GM23338 (cell line): ENCODE measurements at regions not wholly inside any gene's neighbourhood (a gene's known extent, or its start where the extent isn't known, plus 50 kb on each side); places are given as distances from the start of the nearest gene placed in this dataset.

Experiments
- ATAC-seq: fragments of 200-7000 bp; cut with Tn5 transposase; 3 replicates; pipeline ENCODE4 v1.9.1; 2020
- DNase-seq: peaks from one replicate; pipeline ENCODE4 v3.0.0-alpha.2; 2015; ENCODE audit warnings: low spot score
- H2AFZ ChIP-seq: fragments of 200-600 bp; sonication (generic); 2 replicates; pipeline ENCODE4 v1.8.0; 2016; ENCODE audit warnings: antibody characterized with exemption, mild to moderate bottlenecking, moderate library complexity
- H3F3A ChIP-seq: fragments of 200-600 bp; sonication (generic); replicated peaks from 2 replicates; pipeline ENCODE4 v1.8.0; 2017; ENCODE audit warnings: antibody characterized with exemption, mixed run types, low read depth
- H3K27ac ChIP-seq: fragments of 200-600 bp; sonication (generic); 2 replicates; pipeline ENCODE4 v1.6.1; 2016; ENCODE audit warnings: low read depth
- H3K27me3 ChIP-seq: fragments of 200-600 bp; sonication (generic); 2 replicates; pipeline ENCODE4 v1.8.0; 2016; ENCODE audit warnings: mild to moderate bottlenecking, mixed run types, moderate library complexity; ENCODE audit not compliant: insufficient read depth
- H3K36me3 ChIP-seq: fragments of 200-600 bp; sonication (generic); 2 replicates; pipeline ENCODE4 v1.8.0; 2016; ENCODE audit warnings: mild to moderate bottlenecking; ENCODE audit not compliant: insufficient read depth
- H3K4me1 ChIP-seq: fragments of 200-600 bp; sonication (generic); 2 replicates; pipeline ENCODE4 v1.8.0; 2016; ENCODE audit warnings: mild to moderate bottlenecking, moderate library complexity; ENCODE audit not compliant: insufficient read depth
- H3K4me2 ChIP-seq: fragments of 200-600 bp; sonication (generic); 2 replicates; pipeline ENCODE4 v1.7.1; 2017; ENCODE audit warnings: mixed run types
- H3K4me3 ChIP-seq: fragments of 200-600 bp; sonication (generic); 2 replicates; pipeline ENCODE4 v1.6.1; 2016; ENCODE audit warnings: mixed run types
- H3K79me2 ChIP-seq: fragments of 200-600 bp; sonication (generic); replicated peaks from 2 replicates; pipeline ENCODE4 v1.8.0; 2017; ENCODE audit warnings: mild to moderate bottlenecking; ENCODE audit not compliant: insufficient read depth
- H3K9me2 ChIP-seq: fragments of 200-600 bp; sonication (generic); 2 replicates; pipeline ENCODE4 v1.8.0; 2017; ENCODE audit not compliant: insufficient read depth
- H4K20me1 ChIP-seq: fragments of 200-600 bp; sonication (generic); replicated peaks from 2 replicates; pipeline ENCODE4 v1.8.0; 2017; ENCODE audit warnings: mild to moderate bottlenecking; ENCODE audit not compliant: insufficient read depth
- H3K27ac Mint-ChIP-seq: 2 replicates; pipeline ENCODE4 v1.8.0; 2020; ENCODE audit warnings: inconsistent platforms, mild to moderate bottlenecking, moderate library complexity, mixed read lengths
- H3K27me3 Mint-ChIP-seq: 3 replicates; pipeline ENCODE4 v1.8.0; 2022; ENCODE audit warnings: low read depth, mild to moderate bottlenecking, moderate library complexity, mixed read lengths, inconsistent platforms; ENCODE audit not compliant: insufficient read depth, poor library complexity
- H3K36me3 Mint-ChIP-seq: 3 replicates; pipeline ENCODE4 v1.8.0; 2021; ENCODE audit warnings: low read depth, mild to moderate bottlenecking, inconsistent platforms, moderate library complexity, mixed read lengths
- H3K4me1 Mint-ChIP-seq: 3 replicates; pipeline ENCODE4 v1.8.0; 2020; ENCODE audit warnings: mild to moderate bottlenecking, inconsistent platforms, mixed read lengths
- H3K4me3 Mint-ChIP-seq: 3 replicates; pipeline ENCODE4 v1.8.0; 2021; ENCODE audit warnings: moderate library complexity, mild to moderate bottlenecking, inconsistent platforms, mixed read lengths
- H3K9me3 Mint-ChIP-seq: 3 replicates; pipeline ENCODE4 v1.8.0; 2020; ENCODE audit warnings: moderate library complexity, mild to moderate bottlenecking, inconsistent platforms, mixed read lengths
- CTCF ChIP-seq, 2 experiments: fragments of 200-600 bp in 1 of 2; sonication (generic) in 1 of 2; conservative IDR thresholded peaks; 2 replicates each; pipeline versions ENCODE4 v1.5.1 to v1.6.1; 2016 to 2017; ENCODE audit warnings: antibody characterized with exemption in 2 of 2, low read depth in 2 of 2, mild to moderate bottlenecking in 2 of 2, moderate library complexity in 1 of 2
- ETS1 ChIP-seq: IDR thresholded peaks from 2 replicates; pipeline ENCODE4 v1.6.1; 2016; ENCODE audit warnings: antibody characterized with exemption
- EZH2 ChIP-seq: fragments of 200-600 bp; sonication (generic); IDR thresholded peaks from one replicate; pipeline ENCODE4 v1.8.0; 2017; ENCODE audit warnings: antibody characterized with exemption, mild to moderate bottlenecking, low read depth; ENCODE audit not compliant: unreplicated experiment
- EZH2phosphoT487 ChIP-seq: fragments of 200-600 bp; sonication (generic); IDR thresholded peaks from one replicate; pipeline ENCODE4 v1.8.1; 2018; ENCODE audit warnings: antibody characterized with exemption; ENCODE audit not compliant: unreplicated experiment
- JUNB ChIP-seq: IDR thresholded peaks from one replicate; pipeline ENCODE4 v1.6.1; 2016; ENCODE audit warnings: antibody characterized with exemption; ENCODE audit not compliant: unreplicated experiment
- NANOG ChIP-seq: IDR thresholded peaks from 2 replicates; pipeline ENCODE4 v1.6.1; 2016; ENCODE audit warnings: antibody characterized with exemption, borderline replicate concordance
- POLR2AphosphoS5 ChIP-seq: IDR thresholded peaks from 2 replicates; pipeline ENCODE4 v1.6.1; 2016; ENCODE audit warnings: antibody characterized with exemption, low read depth
- REST ChIP-seq: IDR thresholded peaks from one replicate; pipeline ENCODE4 v1.6.1; 2018; ENCODE audit warnings: antibody characterized with exemption; ENCODE audit not compliant: unreplicated experiment
- STAT1 ChIP-seq: IDR thresholded peaks from one replicate; pipeline ENCODE4 v1.6.1; 2016; ENCODE audit warnings: antibody characterized with exemption; ENCODE audit not compliant: unreplicated experiment
- ZNF114 ChIP-seq: fragments of 250-450 bp; sonication (Bioruptor Pico); IDR thresholded peaks from 2 replicates; pipeline ENCODE4 v1.5.0; 2020; ENCODE audit warnings: mild to moderate bottlenecking, moderate library complexity
- ZNF331 ChIP-seq: fragments of 250-450 bp; sonication (Bioruptor Pico); IDR thresholded peaks from 2 replicates; pipeline ENCODE4 v1.5.0; 2020; ENCODE audit warnings: low read depth, mild to moderate bottlenecking, moderate library complexity

GRCh38 chr6:141758430-141758829 lies 374.3 kb upstream of the GJE1 start (continued):
- TF ChIP-seq ETS1 (no peak), CTCF (conservative IDR thresholded peaks at IDR 0.05; ENCODE audit: low read depth in 2 of 2) (no peak), EZH2 (no peak), ZNF114 (CRISPR knock-in tag) (no peak), JUNB (no peak), EZH2phosphoT487 (no peak)

- Histone ChIP-seq H3K4me3 (no peak overlapping the region), H3K27me3 (no peaks in the 10 kb centered on the region), H3K27ac (no peak overlapping the region), H3K79me2 (no peaks in the 10 kb centered on the region), H3K9me2 (no peaks in the 10 kb centered on the region), H4K20me1 (no peaks in the 10 kb centered on the region), H3K4me2 (no peak overlapping the region), H2AFZ (no peak overlapping the region), H3F3A (no peaks in the 10 kb centered on the region), H3K36me3 (no peaks in the 10 kb centered on the region; the same call in 1 of the 2 replicates), H3K4me1 (no peaks in the 10 kb centered on the region)
- DNase-seq (no peak), ATAC-seq (no peak)
- H3K27ac Mint-ChIP-seq = no peak overlapping the region
- no peak overlapping the region for H3K4me3 Mint-ChIP-seq
- no peaks in the 10 kb centered on the region for H3K36me3 Mint-ChIP-seq
- H3K27me3 Mint-ChIP-seq = no peaks in the 10 kb centered on the region
- H3K9me3 Mint-ChIP-seq = no peaks in the 10 kb centered on the region; the same call in 1 of the 3 replicates
- no peaks in the 10 kb centered on the region for H3K4me1 Mint-ChIP-seq
- TF ChIP-seq ZNF331 (CRISPR knock-in tag) = no peak
- no peak for TF ChIP-seq POLR2AphosphoS5
- no peak for TF ChIP-seq JUNB
Observed at GRCh38 chr6:141753180-141753579, 379.5 kb upstream of the GJE1 start.

GRCh38 chr6:141752677-141753076 lies 380.0 kb upstream of the GJE1 start:
- no peak for DNase-seq
- H3K9me2 ChIP-seq = no peaks in the 10 kb centered on the region
- no peaks in the 10 kb centered on the region for H3K4me1 Mint-ChIP-seq
- no peak for ATAC-seq
- H3K4me3 ChIP-seq = no peak overlapping the region
- no peak overlapping the region for H3K4me2 ChIP-seq
- no peaks in the 10 kb centered on the region for H3K27me3 ChIP-seq
- H2AFZ ChIP-seq = no peak overlapping the region
- H3K27ac ChIP-seq = no peak overlapping the region
- no peaks in the 10 kb centered on the region for H3K27me3 Mint-ChIP-seq
- no peaks in the 10 kb centered on the region for H3K36me3 Mint-ChIP-seq
- H3F3A ChIP-seq = no peaks in the 10 kb centered on the region
- no peaks in the 10 kb centered on the region; the same call in 1 of the 2 replicates for H3K36me3 ChIP-seq
- no peak overlapping the region for H3K27ac Mint-ChIP-seq
- H3K4me1 ChIP-seq = no peaks in the 10 kb centered on the region
- no peak overlapping the region for H3K4me3 Mint-ChIP-seq
- H3K79me2 ChIP-seq = no peaks in the 10 kb centered on the region
- H3K9me3 Mint-ChIP-seq = peaks cover 2% of the 10 kb centered on the region; the same call in 2 of the 3 replicates
- H4K20me1 ChIP-seq = no peaks in the 10 kb centered on the region
- no peak for TF ChIP-seq EZH2
- no peak for TF ChIP-seq NANOG
- TF ChIP-seq CTCF (conservative IDR thresholded peaks at IDR 0.05; ENCODE audit: low read depth in 2 of 2) = no peak
- no peak for TF ChIP-seq REST
- no peak for TF ChIP-seq STAT1
